Muscle of leg (tissue), 3 donors: ENCODE measurements at regions not wholly inside any gene's neighbourhood (a gene's known extent, or its start where the extent isn't known, plus 50 kb on each side); places are given as distances from the start of the nearest gene placed in this dataset.

Experiments
- DNase-seq: peaks from one replicate; pipeline ENCODE4 v3.0.0; 2013
- H3K27ac ChIP-seq: one replicate; pipeline ENCODE4 v1.5.1; 2013; ENCODE audit warnings: mild to moderate bottlenecking, low read length, control low read depth
- H3K27me3 ChIP-seq: one replicate; pipeline ENCODE4 v1.6.1; 2013; ENCODE audit warnings: low read length; ENCODE audit not compliant: control insufficient read depth, insufficient read depth
- H3K36me3 ChIP-seq: one replicate; pipeline ENCODE4 v1.6.1; 2013; ENCODE audit warnings: low read length; ENCODE audit not compliant: control insufficient read depth, insufficient read depth
- H3K4me1 ChIP-seq: one replicate; pipeline ENCODE4 v1.6.1; 2013; ENCODE audit warnings: low read length; ENCODE audit not compliant: control insufficient read depth, insufficient read depth
- H3K4me3 ChIP-seq: one replicate; pipeline ENCODE4 v1.5.1; 2013; ENCODE audit warnings: low read length, control low read depth
- H3K9me3 ChIP-seq: replicated peaks from 2 replicates; pipeline ENCODE4 v1.6.1; 2013; ENCODE audit warnings: low read depth, low read length; ENCODE audit not compliant: control insufficient read depth
- WGBS: methylation state at CpG from one replicate; pipeline ENCODE4 v1.1.5; 2013; ENCODE audit warnings: missing lambda C conversion rate; ENCODE audit not compliant: insufficient coverage; 5-methylcytosine and 5-hydroxymethylcytosine counted together

DNA sequence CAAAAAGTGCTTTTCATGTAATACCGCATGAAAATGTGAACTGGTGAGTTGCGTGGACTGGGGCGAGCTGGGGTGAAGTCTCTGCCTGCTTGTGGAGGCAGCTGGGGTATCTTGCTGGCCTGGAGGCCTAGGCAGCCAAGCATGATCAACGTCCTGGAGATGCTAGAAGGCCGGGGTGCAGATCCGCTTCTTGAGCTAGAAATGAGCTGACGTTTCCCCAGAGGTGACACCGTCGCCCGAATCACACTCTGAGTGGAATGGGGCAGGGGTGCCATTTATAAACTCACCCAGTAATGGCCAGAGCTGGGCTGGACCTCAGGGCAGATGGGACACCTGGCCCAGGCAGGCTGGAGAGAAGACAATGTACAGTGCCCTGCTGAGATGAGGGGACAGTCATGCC is 1513.0 kb downstream of the TBC1D22A start:
- no peak for DNase-seq
- Histone ChIP-seq H3K27me3 (peaks cover 8% of the 10 kb centered on the region), H3K4me3 (no peak overlapping the region), H3K36me3 (no peaks in the 10 kb centered on the region), H3K4me1 (no peaks in the 10 kb centered on the region), H3K9me3 (no peaks in the 10 kb centered on the region), H3K27ac (no peak overlapping the region)
- WGBS = 88% methylated on average over 9 of the region's 10 CpGs

DNA sequence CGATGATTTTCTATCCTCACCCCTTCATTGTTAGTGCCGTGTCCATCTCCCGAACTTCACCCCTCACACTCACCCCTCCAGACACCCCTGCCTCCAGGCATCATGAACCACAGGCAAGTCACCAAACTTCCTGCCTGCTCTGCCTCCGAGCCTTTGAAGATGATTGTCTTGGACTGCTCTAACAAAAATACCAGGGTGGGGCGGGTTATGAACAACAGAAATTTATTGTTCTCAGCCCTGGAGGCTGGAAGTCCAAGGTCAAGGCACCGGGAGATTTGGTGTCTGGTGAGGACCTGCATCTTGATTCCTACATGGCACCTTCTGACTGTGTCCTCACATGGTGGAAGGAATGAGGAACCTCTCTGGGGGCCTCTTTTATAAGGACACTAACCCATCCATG is 1508.3 kb downstream of the TBC1D22A start:
- WGBS = 71% methylated on average over 2 of the region's 6 CpGs

GRCh38 chr22:48268771-48269552 is 1506.5 kb downstream of the TBC1D22A start:
- no peaks in the 10 kb centered on the region for H3K4me1 ChIP-seq
- H3K27me3 ChIP-seq = peaks cover 5% of the 10 kb centered on the region
- no peak for DNase-seq
- H3K36me3 ChIP-seq = no peaks in the 10 kb centered on the region
- no peak overlapping the region for H3K4me3 ChIP-seq
- H3K9me3 ChIP-seq = no peaks in the 10 kb centered on the region
- no peak overlapping the region for H3K27ac ChIP-seq
- WGBS = 76% methylated on average over 20 of the region's 24 CpGs

More for the DNA sequence above, 1508.3 kb downstream of the TBC1D22A start:
- H3K27me3 ChIP-seq = peaks cover 4% of the 10 kb centered on the region
- H3K27ac ChIP-seq = no peak overlapping the region
- H3K36me3 ChIP-seq = no peaks in the 10 kb centered on the region
- no peak overlapping the region for H3K4me3 ChIP-seq
- H3K4me1 ChIP-seq = no peaks in the 10 kb centered on the region
- no peaks in the 10 kb centered on the region for H3K9me3 ChIP-seq
- DNase-seq = no peak

DNA sequence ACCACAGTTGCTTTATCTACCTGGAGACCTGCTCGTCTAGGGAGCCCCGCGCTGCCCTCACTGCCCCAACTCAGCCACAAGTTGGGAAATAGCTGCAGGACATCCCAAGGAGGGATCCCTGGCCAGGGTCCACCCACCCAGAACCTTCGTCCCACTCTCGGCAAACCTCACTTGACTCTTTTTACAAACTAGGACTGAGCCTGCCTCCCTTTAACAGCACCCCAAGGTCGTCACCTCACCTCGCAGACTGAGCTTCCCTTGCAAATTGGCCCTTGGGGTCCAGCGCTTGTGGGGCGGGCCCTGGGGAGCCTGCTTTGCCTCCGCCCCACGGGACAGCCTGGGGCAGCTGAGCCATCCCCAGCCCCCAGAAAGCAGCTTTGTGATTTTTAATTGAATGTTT is 1505.8 kb downstream of the TBC1D22A start:
- Histone ChIP-seq H3K27me3 (peaks cover 5% of the 10 kb centered on the region), H3K36me3 (no peaks in the 10 kb centered on the region), H3K27ac (no peak overlapping the region), H3K4me3 (no peak overlapping the region), H3K9me3 (no peaks in the 10 kb centered on the region), H3K4me1 (no peaks in the 10 kb centered on the region)
- WGBS = 67% methylated on average over 9 of the region's 11 CpGs
- no peak for DNase-seq

DNA sequence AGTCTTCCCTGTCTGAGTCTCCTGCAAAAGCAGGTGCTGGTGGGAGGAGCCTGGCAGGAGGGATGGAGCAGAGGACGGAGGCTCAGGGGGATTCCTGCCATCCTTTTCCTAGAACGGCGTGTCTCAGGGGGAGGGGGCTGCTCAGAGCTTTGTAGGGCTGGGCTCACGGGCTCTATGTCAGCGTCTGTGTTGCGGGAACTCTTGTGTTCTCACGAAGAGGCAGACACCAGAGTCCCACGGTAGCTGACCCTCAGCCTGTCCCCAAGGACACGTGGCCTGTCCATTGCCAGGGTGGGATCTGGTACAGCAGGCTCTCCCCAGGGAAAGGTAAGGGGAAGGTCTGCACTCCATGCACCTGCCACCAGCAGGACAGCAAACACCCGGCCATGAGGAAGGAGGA is 1505.2 kb downstream of the TBC1D22A start:
- no peak for DNase-seq
- H3K27me3 ChIP-seq = peaks cover 5% of the 10 kb centered on the region
- 41% methylated on average over 8 of the region's 10 CpGs for WGBS

DNA sequence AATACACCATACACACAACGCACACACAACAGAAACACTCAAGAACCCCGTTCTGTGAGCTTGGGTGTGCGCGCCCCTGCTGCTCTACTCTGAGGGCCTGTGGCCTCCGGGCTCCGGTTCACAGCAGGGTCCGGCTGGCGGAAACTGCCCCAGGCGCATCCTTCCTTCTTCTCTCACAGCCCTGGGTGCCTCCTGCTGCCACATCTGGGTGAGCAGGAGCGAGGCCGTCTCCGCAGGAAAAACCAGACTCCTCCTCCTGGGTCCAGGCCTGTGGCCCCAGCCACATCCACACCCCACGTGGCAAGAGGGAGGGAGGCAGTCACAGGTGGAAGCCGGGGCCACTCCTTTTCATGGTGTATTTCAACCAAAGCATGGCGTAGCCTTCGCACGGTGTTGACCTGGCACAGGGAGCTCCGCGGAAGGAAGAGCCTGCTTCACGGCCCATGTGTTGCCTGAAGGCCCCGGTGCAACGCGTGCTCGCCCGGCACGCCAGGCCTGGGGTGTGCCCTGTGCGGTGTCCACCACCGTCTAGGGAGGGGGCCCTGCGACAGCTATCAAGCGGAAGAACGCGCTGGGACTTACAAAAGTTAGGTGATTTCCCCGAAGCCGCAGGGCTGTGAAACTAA is 1502.7 kb downstream of the TBC1D22A start:
- DNase-seq = no peak
- H3K27me3 ChIP-seq = peaks cover 4% of the 10 kb centered on the region
- no peak overlapping the region for H3K27ac ChIP-seq
- 86% methylated on average over 27 of the region's 34 CpGs for WGBS
- no peaks in the 10 kb centered on the region for H3K4me1 ChIP-seq
- H3K36me3 ChIP-seq = no peaks in the 10 kb centered on the region
- H3K9me3 ChIP-seq = no peaks in the 10 kb centered on the region
- H3K4me3 ChIP-seq = no peak overlapping the region

More for the DNA sequence above, 1505.2 kb downstream of the TBC1D22A start:
- Histone ChIP-seq H3K4me1 (no peaks in the 10 kb centered on the region), H3K36me3 (no peaks in the 10 kb centered on the region), H3K27ac (no peak overlapping the region), H3K9me3 (no peaks in the 10 kb centered on the region), H3K4me3 (no peak overlapping the region)

GRCh38 chr22:48264586-48264985 is 1502.1 kb downstream of the TBC1D22A start:
- WGBS = 84% methylated on average over 14 of the region's 14 CpGs
- no peak for DNase-seq
- Histone ChIP-seq H3K9me3 (no peaks in the 10 kb centered on the region), H3K27me3 (peaks cover 4% of the 10 kb centered on the region), H3K36me3 (no peaks in the 10 kb centered on the region), H3K27ac (no peak overlapping the region), H3K4me3 (no peak overlapping the region), H3K4me1 (no peaks in the 10 kb centered on the region)

DNA sequence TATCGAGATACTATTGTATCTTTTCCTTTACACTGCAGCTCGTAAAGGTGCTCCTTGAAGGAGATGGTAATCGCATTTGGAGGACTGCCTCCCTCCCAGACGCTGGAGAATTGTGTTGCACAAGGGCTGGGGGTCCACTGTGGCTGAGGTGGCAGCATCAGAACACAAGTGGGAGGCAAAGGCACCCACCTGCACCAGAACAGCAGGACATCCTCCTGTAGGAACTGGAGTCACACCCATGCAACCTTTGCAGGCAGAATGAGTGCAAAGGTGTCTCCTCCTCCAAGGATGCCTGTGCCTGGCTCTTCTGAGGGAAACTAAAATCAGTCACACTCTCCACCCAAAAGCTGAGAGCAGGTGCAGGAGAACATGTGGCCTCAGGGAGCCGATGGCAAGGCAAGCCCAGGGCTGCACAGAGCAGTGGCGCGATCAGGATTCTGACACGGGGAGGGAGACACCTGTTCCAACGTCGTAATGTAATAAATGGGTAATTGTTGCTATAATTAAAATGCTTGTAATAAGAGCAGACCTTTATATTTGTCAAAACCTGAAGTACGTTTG is 1501.4 kb downstream of the TBC1D22A start:
- H3K4me3 ChIP-seq = no peak overlapping the region
- no peaks in the 10 kb centered on the region for H3K9me3 ChIP-seq
- H3K4me1 ChIP-seq = no peaks in the 10 kb centered on the region
- peaks cover 5% of the 10 kb centered on the region for H3K27me3 ChIP-seq
- no peaks in the 10 kb centered on the region for H3K36me3 ChIP-seq
- no peak overlapping the region for H3K27ac ChIP-seq
- WGBS = 98% methylated on average over 4 of the region's 11 CpGs
- no peak for DNase-seq

DNA sequence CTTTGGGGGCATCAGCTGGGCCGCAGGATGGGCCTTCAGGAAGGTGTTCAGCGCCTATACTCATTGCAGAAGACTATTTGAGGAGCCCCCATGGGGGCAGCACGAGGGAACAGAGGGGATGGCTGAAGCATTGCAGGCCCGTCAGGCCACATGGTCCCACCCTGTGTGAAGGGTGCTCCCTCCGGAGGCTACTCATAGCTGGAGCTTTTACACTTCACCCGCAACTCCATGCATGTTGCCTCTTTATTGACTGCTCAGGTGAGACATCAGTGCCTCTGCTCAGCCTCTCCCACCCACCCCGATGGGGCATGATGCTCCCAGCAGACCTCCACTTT is 1500.9 kb downstream of the TBC1D22A start:
- 84% methylated on average over 4 of the region's 7 CpGs for WGBS
- Histone ChIP-seq H3K27me3 (peaks cover 5% of the 10 kb centered on the region), H3K4me3 (no peak overlapping the region), H3K9me3 (no peaks in the 10 kb centered on the region), H3K36me3 (no peaks in the 10 kb centered on the region), H3K4me1 (no peaks in the 10 kb centered on the region), H3K27ac (no peak overlapping the region)
- DNase-seq = no peak

- H3K27me3 ChIP-seq = peaks cover 5% of the 10 kb centered on the region
- no peaks in the 10 kb centered on the region for H3K4me1 ChIP-seq
- H3K9me3 ChIP-seq = no peaks in the 10 kb centered on the region
- 94% methylated on average over 7 of the region's 10 CpGs for WGBS
- no peak overlapping the region for H3K27ac ChIP-seq
- no peak overlapping the region for H3K4me3 ChIP-seq
- H3K36me3 ChIP-seq = no peaks in the 10 kb centered on the region
- DNase-seq = no peak
Observed at GRCh38 chr22:48262596-48263430, 1500.4 kb downstream of the TBC1D22A start.
